Glomerular endothelial cell (primary cell): ENCODE measurements at regions not wholly inside any gene's neighbourhood (a gene's known extent, or its start where the extent isn't known, plus 50 kb on each side); places are given as distances from the start of the nearest gene placed in this dataset.
"Not testable (repeated sequence)": the region's sequence is repeated elsewhere in the genome, so short reads cannot be mapped to it uniquely, and the experiment has no call there.

Experiments used
- DNase-seq: peaks from one replicate; pipeline ENCODE4 v3.0.0-alpha.2; 2011; ENCODE audit warnings: low read depth, low spot score; ENCODE audit errors: extremely low read depth

DNA sequence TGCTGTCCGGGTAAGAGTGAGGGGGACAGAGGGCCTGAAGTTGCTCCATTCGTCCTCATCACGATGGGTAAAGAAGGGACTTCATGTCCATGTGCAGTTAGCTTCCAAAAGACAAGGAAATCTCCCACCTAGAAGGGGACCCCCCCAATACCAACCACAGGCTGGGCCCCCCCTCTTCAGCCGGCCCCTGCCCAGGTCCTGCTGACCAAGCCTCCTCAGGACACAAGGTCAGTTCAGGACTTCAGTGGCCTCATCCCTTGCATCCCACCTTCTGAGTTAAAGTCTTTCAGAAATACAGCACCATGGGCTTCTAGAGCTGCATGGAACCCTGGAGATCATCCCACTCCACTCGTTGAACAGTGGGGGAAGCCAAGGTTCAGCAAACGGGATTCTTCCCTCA, 115.4 kb upstream of the ERG start:
- no peak for DNase-seq

DNA sequence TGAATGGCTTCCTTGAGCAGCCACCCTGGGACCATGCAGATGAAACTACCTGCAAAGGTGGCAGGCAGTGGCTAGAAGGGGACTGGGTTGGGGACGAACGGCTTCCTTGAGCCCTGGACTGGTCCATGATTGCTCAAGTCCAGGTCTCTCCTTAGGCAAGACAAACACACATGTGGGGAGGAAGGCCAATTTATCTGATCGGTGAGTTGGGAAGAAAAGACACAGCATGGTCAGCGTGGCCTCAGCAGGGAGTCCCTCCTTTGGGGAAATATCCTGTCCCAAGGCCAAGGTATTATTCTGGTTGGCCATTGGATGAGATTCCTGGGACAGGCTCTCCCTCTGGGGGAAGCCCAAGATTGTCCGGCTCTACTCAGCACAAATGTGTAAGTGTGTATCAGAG, 116.3 kb upstream of the ERG start:
- DNase-seq = no peak

DNA sequence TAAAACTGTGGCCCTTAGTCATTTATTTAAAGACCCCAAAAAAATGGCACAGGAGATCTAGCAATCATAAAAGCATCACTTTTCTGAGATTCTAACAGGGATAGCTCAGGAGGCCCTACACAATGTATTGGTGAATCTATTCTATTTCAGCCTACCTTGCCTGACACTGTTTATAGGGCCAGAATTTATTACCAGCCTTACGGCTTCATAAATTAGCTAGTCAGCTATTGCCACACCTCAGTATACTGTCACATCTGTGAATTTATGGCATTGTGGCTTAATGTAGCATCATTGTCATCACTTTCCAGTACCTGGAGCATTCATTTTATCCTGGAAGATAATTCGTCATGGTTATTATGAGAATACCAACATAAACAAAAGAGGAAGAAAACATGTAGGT, 121.2 kb upstream of the ERG start:
- DNase-seq = no peak

DNA sequence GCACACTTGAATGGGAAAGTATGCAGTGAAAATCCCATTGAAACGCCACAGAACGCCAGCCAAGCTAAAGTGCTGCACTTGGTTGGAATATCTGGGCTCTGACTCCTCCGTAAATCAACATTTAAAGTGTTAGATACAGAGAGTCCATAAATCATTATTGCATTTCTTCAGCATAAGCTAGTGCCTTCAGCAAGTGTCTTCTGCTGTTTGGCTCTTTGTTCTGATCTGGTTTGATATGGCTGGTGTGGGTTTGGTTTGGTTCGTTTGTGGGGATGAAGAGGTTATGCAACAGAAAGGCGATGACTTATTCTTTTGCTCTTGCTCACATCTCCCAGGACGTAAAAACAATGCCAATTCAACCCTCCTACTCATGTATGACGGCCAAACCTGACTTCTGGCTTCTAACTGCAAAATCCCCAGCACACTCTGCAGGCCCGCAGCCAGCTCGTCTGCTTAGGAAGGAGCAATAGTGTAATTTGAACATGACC, 121.8 kb upstream of the ERG start:
- DNase-seq = no peak

DNA sequence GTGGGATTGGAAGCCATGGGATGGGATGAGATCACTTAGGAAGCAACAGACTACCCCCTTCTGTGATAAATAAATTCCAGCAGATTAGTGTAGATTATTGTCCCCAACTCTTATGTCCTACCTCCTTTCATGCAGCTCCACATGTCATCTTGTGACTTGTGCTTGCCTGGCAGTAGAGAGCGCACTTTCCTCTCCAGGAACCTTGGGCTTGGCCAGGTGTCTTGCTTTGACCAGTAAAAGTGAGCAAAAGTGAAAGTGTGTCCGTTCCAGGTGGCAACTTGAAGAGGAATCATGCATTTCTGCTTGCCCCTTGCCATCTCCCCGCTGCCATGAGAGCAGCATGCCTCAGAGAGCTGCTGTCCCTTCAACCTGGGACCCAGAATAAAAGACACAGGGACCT, 122.9 kb upstream of the ERG start:
- DNase-seq = no peak

DNA sequence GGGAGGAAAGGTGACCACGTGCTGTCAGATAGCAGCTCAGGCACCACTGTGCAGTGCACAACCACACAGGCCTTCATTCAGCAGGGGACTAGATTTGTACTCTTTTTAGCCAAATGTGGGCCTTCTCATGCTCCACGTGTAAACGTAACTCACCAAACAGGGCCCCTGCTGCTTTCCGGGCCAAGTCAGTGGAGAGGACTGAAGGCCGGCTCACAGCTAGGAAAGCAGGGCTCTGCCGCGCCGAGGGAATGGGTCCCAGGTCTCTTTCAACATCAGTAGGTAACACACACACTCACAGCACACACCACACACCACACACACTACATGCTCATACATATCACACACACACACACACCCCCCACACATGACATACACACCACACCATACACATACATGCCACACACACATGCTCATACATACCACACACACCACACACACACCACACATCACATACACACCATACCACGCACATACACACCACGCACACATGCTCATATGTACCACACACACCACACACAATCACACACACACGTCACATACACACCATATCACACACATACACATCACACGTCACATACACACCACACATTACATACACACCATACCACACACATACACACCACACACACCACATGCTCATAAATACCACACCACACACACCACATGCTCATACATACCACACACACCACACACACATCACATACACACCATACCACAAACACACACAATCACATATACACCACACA, 124.0 kb upstream of the ERG start:
- DNase-seq = no peak

DNA sequence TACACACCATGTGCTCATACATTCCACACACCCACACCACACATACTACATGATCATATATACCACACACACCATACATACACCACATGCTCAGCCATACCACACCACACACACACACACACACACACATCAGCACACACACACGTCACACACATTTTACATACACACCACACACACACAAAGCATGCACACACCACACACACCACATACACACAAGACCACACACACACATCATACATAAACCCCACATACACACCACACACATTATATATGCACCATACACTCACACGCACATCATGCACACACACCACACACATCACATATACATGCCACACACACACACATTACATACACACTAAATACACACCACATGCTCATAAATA, 124.5 kb upstream of the ERG start:
- no peak for DNase-seq

DNA sequence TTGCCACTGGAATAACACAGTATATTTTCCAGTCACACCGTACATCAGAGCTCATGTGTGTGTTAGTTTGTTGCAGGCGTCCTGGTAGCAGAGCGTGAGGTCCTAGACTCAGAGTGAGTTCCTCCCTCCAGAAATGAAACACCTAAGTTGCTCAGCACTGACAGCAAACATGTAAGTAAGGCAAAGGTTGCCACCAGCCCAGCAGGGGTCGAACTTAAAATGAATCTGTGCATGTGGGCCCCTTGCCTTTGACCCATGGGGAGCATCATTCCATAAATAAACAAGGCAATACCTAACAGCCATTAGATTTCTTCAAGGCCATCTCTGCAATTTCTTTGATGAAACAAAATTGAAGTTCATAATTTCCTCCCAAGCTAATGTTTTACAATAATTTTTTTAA, 125.3 kb upstream of the ERG start:
- no peak for DNase-seq

DNA sequence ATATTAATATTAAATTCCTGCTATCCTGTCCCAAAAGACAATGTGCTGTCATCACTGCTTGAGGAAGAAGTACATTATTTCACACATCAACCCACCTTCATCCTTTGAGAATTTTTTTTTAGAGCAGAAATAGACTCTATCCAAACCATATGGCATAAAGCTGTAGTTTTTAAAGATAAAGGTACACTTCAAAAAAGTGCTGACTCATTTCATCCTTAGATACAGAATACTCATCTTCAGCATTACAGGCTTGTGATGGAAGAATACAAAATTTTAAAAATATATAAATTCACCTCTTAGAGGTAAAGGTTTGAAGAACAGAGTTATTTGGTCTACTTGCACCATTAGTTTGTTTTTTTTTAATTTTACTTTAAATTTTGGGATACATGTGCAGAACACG, 126.7 kb upstream of the ERG start:
- DNase-seq = no peak

DNA sequence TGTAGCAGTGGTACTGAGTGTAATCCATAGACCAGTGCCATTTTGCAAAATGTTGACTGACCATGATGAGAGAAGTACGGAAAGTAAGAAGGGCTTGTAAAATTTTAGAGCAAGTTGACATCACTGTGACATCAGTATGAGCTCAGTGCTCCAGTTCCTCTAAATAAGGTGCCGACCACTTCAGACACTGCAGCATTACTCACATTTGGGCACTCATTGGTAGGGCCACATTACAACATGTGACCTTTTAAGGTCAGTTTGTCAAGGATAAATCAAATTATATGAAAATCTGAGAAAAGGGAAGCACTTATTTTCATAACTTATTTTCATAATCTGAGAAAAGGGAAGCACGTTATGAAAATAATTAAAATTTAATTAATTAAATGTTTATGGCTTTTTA, 128.0 kb upstream of the ERG start:
- no peak for DNase-seq

DNA sequence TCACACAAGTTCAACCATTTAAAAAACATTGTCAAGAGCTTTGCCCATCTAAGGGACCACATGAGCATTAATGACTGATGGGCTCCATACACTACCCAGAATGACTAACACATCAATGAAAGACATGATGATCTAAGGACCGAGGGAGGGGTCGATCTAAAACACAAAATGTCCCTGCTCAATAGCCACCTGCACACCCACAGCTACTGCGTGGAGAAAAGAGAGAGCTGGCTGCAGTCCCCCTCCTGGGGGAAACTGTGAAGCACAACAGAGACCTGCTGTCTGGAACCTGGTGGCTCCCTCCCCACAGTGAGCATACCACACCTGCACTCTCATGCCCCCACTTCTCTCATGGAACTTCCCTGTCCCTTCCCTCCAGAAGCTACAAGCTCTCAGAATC, 130.1 kb upstream of the ERG start:
- no peak for DNase-seq

DNA sequence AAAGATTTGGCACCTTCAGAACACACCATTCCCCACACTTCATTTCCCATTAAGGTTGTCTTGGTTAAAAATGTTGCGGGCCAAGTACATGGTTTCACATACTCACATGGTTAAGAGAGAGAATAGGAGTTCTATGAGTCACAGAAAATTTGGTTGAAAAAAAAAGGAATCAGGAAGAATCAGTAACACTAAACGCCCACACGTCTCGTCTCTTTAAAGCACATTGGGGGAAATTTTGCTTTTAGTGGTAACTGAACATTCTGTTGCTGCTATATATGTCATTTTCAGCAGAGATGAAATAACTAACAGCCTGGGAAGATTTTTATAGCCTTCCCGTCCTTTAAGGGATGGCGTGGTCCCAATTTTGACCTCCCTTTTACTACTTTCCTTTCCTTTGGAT, 132.9 kb upstream of the ERG start:
- no peak for DNase-seq

DNA sequence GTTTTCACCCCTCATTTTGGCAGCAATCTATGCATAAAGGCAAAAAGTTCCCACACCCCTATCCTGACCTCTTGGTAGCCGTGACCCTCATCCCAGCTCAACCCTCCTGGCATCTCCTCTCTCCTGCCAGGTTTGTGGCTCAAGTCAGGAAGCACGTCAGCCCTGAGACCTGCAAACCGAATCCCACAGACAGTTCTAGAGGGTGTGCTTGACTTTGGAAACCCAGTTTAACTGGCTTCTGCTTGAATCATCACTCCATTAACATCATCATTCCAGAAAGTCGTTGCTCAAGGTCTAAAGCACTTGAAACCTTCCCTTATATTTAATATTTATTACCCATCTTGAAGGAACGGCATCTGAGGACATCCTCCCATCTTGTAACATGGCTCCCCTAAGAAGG, 133.4 kb upstream of the ERG start:
- DNase-seq = no peak

DNA sequence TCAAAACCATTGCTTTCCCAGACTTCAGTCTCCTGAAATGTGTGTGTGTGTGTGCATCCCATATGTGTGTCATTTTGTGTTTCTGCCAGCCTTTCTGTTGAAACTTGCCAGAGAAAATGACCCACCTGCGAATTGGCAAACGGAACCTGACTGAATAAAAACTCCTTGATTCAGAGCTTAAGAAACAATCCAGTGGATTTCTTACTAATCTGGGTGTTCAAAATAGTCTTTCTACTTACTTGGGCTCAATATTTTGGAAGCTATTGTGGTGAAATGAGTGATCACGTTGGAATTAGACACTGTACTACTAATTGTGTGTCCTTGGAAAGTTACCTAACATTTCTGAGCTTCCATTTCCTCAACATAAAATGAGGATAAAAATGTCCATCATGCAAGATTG, 138.9 kb upstream of the ERG start:
- DNase-seq = no peak

DNA sequence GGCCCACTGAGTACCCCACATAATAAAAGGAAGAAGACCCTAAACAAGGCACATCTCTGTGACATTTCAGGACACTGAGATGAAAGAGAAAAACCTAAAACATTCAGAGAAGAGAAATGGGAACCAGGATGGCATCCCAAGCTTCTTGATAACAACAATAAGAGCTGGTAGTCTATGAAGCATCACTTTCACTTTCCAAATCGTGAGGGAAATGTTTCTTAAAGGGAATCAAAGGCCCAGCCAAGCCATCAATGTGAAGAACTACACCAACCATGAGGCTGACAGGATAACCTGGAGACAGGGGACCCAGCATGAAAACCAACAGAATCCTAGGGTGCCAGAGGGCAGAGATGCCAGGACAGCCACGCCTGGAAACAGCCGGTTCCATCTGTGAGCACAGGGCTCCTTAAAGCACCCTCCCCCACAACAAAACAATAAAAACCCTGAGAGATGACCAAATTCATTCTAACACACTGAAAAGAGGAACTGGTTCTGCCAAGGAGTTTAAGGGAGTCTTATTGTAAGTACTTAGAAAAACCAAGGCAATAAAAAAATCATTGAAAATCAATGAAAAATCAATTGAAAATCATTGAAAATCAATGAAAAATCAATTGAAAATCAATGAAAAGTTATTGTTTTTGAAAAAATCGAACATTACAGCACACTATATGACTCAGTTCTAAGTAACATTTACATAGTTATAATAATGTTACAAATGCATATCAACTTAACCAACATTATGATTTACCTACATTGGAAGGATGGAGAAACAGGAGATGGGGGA, 141.5 kb upstream of the ERG start:
- DNase-seq = no peak

DNA sequence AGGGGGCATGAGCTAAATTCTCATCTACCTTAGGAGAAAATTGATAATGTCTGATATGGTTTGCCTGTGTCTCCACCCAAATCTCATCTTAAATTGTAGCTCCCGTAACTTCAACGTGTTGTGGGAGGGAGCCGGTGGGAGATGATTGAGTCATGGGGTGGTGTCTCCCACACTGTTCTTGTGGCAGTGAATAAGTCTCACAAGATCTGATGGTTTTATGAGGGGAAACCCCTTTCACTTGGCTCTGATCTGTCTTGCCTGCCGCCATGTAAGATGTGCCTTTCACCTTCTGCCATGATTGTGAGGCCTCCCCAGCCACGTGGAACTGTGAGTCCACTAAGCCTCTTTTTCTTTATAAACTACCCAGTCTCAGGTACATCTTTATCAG, 142.1 kb upstream of the ERG start:
- DNase-seq = not testable (repeated sequence)

DNA sequence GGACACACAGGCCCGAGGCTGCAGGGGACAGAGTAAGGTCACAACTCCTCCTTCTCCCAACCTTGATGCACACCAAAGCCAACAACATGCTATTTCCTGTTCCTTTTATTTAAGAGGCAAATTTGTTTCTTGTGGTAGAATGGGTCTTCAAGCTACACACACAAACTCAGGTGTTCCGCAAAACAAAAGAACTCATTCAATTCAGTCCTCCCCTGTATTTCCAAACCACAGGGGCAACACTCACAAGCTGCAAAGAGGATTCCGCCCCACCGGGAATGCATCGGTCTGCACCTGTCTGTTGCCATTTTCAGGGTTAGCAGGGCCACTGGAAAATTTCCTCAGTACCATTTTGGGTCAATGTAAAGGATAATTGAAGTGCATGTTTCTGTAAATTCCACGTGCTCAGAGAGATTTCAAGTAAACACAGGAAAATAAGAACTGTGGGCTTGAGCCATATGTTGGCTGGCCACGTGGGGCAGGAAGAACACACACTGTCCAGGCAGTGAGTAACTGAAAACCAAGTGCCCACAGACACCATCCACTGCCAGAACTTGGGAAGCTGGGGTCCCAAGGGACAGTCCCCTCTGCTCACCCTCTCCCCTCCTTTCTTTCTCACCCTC, 145.2 kb upstream of the ERG start:
- no peak for DNase-seq

DNA sequence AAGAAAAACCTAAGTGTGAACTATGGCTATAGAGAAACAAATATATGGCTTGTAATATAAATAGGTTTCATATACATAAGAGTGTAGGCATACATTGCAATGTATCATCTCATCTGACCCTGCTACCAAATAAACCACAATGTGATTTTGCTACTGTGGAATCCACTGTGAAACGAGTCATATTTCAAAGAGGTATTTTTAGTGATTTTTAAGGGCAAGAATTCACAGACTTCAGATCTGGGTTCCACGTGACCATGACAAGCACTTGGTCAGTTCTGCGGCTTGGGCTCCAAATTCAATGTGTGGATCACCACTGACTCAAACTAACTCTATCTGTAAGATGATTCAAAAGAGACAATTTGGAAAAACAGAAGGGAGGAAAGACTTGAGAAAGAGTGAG, 147.0 kb upstream of the ERG start:
- DNase-seq = no peak

DNA sequence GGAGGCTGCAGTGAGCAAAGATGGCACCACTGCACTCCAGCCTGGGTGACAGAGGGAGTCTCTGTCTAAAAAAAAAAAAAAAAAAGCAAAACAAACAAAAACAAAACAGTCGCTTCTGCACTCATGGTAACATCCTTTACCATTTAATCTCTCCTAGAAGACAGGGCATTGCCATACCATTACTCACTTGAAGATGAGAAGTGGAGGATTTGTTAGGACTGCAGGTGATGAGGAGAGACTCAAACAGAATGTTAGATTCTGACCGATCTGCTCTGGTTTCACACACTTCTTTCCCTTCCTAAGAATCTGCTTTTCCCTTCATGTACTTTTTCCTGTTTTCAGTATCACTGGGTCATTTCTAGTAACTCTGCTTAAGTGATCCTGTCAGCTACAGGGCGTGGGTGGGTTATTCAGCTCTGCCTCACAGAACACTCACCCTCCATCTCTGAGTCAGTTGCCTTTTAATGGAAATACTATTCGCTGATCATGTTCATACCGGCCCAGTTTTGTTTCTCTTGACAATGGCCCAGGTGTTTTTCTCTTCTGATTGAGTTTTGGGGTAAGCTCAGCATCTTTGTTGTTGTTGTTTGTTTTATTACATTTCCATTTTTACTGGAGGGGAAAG, 148.0 kb upstream of the ERG start:
- no peak for DNase-seq

DNA sequence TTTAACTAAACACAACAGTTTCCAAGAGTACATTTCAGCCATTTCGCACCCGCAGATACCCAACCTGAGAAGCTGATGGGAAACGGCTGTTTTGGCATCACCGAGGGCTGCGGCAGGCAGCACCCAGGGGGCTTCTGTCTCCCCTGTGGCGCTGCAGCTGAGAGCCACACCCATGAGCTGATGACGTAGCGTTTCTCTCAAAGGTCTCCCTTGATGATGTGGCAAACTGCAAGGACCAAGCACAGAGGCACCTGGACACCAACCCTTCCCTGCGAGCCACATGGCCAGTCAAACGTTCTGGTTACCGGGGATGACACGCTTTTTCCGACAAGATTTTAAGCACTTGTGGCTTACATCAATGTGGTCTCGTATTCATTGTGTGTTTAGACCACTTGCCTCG, 150.8 kb upstream of the ERG start:
- no peak for DNase-seq

DNA sequence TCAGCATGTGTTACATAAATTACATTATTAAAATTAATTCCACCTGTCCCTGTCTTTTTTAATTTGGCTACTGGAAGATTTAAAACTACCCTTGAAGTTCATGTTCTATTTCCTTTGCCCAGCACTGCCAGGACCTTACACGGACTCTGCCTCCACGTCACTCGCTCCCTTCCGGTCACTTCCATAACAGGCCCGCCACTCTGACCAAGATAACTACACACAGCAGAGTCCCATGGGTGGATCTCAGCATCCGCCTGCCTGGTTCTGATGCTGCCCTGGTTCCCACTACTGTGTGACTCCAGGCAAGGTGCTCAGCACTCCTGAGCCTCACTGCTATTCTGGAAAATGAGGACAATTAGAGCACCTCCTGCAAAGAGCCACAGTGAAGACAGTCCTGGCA, 153.3 kb upstream of the ERG start:
- DNase-seq = no peak

DNA sequence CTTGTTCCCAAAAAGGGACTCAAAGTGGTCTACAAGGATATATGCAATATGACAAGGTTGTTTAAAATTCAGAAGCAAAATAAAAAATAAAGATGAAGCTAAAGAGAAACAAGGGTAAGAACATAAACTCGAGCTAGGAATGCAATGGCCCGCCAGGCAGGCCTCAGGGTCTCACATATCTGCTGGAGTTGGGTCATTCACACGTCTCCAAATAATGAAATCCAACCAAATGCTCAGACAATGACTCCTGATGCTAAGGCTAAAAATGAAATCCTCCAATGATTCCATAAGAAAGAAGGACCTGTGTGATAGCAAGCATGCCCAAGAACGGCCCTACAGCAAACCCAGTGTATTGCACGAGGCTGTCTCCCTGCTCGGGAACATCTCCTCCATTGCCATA, 153.3 kb upstream of the ETS2 start:
- DNase-seq = no peak
